IMR-90 (cell line): ENCODE measurements at regions not wholly inside any gene's neighbourhood (a gene's known extent, or its start where the extent isn't known, plus 50 kb on each side); places are given as distances from the start of the nearest gene placed in this dataset.
A peak's percentile ranks its signal among the peaks of the same experiment; 100 is the strongest.

Experiments used
- ATAC-seq: fragments of 200-7000 bp; cut with Tn5 transposase; 2 replicates; pipeline ENCODE4 v1.9.1; 2020; ENCODE audit warnings: low read depth, mild to moderate bottlenecking, moderate library complexity
- BruUV-seq: library from RNA; stranded (reverse); fragments of 400-500 nt; replicated peaks from 2 replicates; lab custom pipeline; 2021; lab: Mats Ljungman, UMichigan
- CTCF ChIA-PET: fragments of 300-600 bp; formaldehyde crosslinking; extraction: SDS; loops from one replicate; lab custom pipeline; 2021; ENCODE audit warnings: antibody characterized with exemption; lab: Yijun Ruan, JAX
- POLR2A ChIA-PET: fragments of 300-600 bp; sonication (Branson Sonifier 250); formaldehyde crosslinking; loops from one replicate; lab custom pipeline; 2022; ENCODE audit warnings: antibody characterized with exemption; ENCODE audit not compliant: unreplicated experiment; lab: Charles Lee
- DNase-seq: peaks from one replicate; pipeline ENCODE4 v3.0.0; 2013
- H2AFZ ChIP-seq: replicated peaks from 2 replicates; pipeline ENCODE3; 2013; ENCODE audit warnings: low read length, mild to moderate bottlenecking; ENCODE audit not compliant: poor library complexity
- H2AK5ac ChIP-seq: 2 replicates; pipeline ENCODE4 v1.6.1; 2013; ENCODE audit warnings: low read depth, low read length, inconsistent platforms
- H2AK9ac ChIP-seq: replicated peaks from 2 replicates; pipeline ENCODE3; 2013; ENCODE audit warnings: mild to moderate bottlenecking, low read depth, low read length, moderate library complexity; ENCODE audit not compliant: poor library complexity
- H2BK120ac ChIP-seq: 2 replicates; pipeline ENCODE4 v1.6.1; 2013; ENCODE audit warnings: low read depth, low read length, inconsistent platforms
- H2BK15ac ChIP-seq: 3 replicates; pipeline ENCODE4 v1.6.1; 2013; ENCODE audit warnings: low read depth, low read length, inconsistent platforms
- H2BK20ac ChIP-seq: 2 replicates; pipeline ENCODE4 v1.6.1; 2013; ENCODE audit warnings: low read depth, mild to moderate bottlenecking, inconsistent platforms, low read length, moderate library complexity
- H2BK5ac ChIP-seq: 2 replicates; pipeline ENCODE4 v1.6.1; 2013; ENCODE audit warnings: mild to moderate bottlenecking, low read depth, low read length, inconsistent platforms; ENCODE audit not compliant: poor library complexity, severe bottlenecking
- H3K14ac ChIP-seq: replicated peaks from 2 replicates; pipeline ENCODE4 v1.6.1; 2013; ENCODE audit warnings: low read depth, low read length, inconsistent platforms
- H3K18ac ChIP-seq: 2 replicates; pipeline ENCODE4 v1.6.1; 2013; ENCODE audit warnings: low read depth, low read length, control low read depth
- H3K23ac ChIP-seq: 2 replicates; pipeline ENCODE4 v1.6.1; 2013; ENCODE audit warnings: low read depth, low read length, inconsistent platforms
- H3K27ac ChIP-seq: 2 replicates; pipeline ENCODE4 v1.5.1; 2013; ENCODE audit warnings: mild to moderate bottlenecking, control low read depth, low read length; ENCODE audit not compliant: insufficient read depth
- H3K27me3 ChIP-seq: 2 replicates; pipeline ENCODE4 v1.6.1; 2013; ENCODE audit warnings: low read length; ENCODE audit not compliant: control insufficient read depth, insufficient read depth
- H3K36me3 ChIP-seq: 2 replicates; pipeline ENCODE4 v1.6.1; 2013; ENCODE audit warnings: low read length, mixed read lengths; ENCODE audit not compliant: control insufficient read depth, insufficient read depth
- H3K4ac ChIP-seq: 2 replicates; pipeline ENCODE4 v1.6.1; 2013; ENCODE audit warnings: low read depth, low read length, inconsistent platforms
- H3K4me1 ChIP-seq: 2 replicates; pipeline ENCODE4 v1.6.1; 2013; ENCODE audit warnings: low read length, mixed read lengths; ENCODE audit not compliant: control insufficient read depth, insufficient read depth
- H3K4me2 ChIP-seq: 2 replicates; pipeline ENCODE4 v1.6.1; 2013; ENCODE audit warnings: low read depth, mild to moderate bottlenecking, control low read depth, low read length, moderate library complexity
- H3K4me3 ChIP-seq: 2 replicates; pipeline ENCODE4 v1.5.1; 2013; ENCODE audit warnings: low read depth, mild to moderate bottlenecking, control low read depth, low read length, moderate library complexity; ENCODE audit not compliant: insufficient read depth
- H3K56ac ChIP-seq: 2 replicates; pipeline ENCODE4 v1.6.1; 2013; ENCODE audit warnings: low read length, inconsistent platforms; ENCODE audit not compliant: insufficient read depth; ENCODE audit errors: extremely low read depth
- H3K79me1 ChIP-seq, 2 experiments: 2 replicates each; pipeline ENCODE4 v1.6.1; 2013; ENCODE audit warnings: low read length in 2 of 2, inconsistent platforms in 1 of 2, low read depth in 1 of 2
- H3K9ac ChIP-seq: 2 replicates; pipeline ENCODE4 v1.6.1; 2013; ENCODE audit warnings: low read depth, low read length, control low read depth
- H3K9me1 ChIP-seq: 2 replicates; pipeline ENCODE4 v1.6.1; 2013; ENCODE audit warnings: low read length, inconsistent platforms; ENCODE audit not compliant: insufficient read depth
- H3K9me3 ChIP-seq: 2 replicates; pipeline ENCODE4 v1.6.1; 2013; ENCODE audit warnings: low read length; ENCODE audit not compliant: control insufficient read depth, insufficient read depth
- H4K20me1 ChIP-seq: 2 replicates; pipeline ENCODE4 v1.6.1; 2013; ENCODE audit warnings: low read length, inconsistent platforms; ENCODE audit not compliant: insufficient read depth
- H4K5ac ChIP-seq: 2 replicates; pipeline ENCODE4 v1.6.1; 2013; ENCODE audit warnings: mild to moderate bottlenecking, low read depth, low read length, control low read depth
- H4K8ac ChIP-seq, 2 experiments: 2 replicates each; pipeline ENCODE4 v1.6.1; 2013; ENCODE audit warnings: low read depth in 2 of 2, low read length in 2 of 2, control low read depth in 1 of 2, inconsistent platforms in 1 of 2
- H4K91ac ChIP-seq: 2 replicates; pipeline ENCODE4 v1.6.1; 2013; ENCODE audit warnings: low read depth, low read length, inconsistent platforms; ENCODE audit not compliant: insufficient read depth
- CTCF ChIP-seq: conservative IDR thresholded peaks from 2 replicates; pipeline ENCODE4 v1.5.1; 2012; ENCODE audit warnings: mild to moderate bottlenecking, low read depth, low read length, improper control_type of control experiment
- RFX5 ChIP-seq: IDR thresholded peaks from 2 replicates; pipeline ENCODE4 v1.8.0; 2012; ENCODE audit warnings: low read depth, mild to moderate bottlenecking, low read length, moderate library complexity
- WGBS, 2 experiments: methylation state at CpG; one replicate each; pipeline versions ENCODE4 v1.1.5 to v1.1.7; 2013; ENCODE audit warnings: missing lambda C conversion rate in 2 of 2; ENCODE audit not compliant: insufficient read length in 1 of 2; ENCODE audit errors: extremely low coverage in 2 of 2; 5-methylcytosine and 5-hydroxymethylcytosine counted together
- dilution Hi-C: fragments of 300-500 bp; cut with HindIII; formaldehyde crosslinking; loops from one replicate; pipeline ENCODE4 v1.14.3; 2018; ENCODE audit warnings: low sequenced_read_pairs; ENCODE audit not compliant: unreplicated experiment
- in situ Hi-C: fragments of 300-500 bp; cut with MboI; formaldehyde crosslinking; loops from 3 replicates; pipeline ENCODE4 v1.14.3; 2019; ENCODE audit warnings: low sequenced_read_pairs, inconsistent platforms, mixed read lengths
- intact Hi-C: fragments of 100-400 bp; cut with micrococcal nuclease; formaldehyde crosslinking; loops from 2 replicates; pipeline ENCODE4 v1.10.0; 2022
- TF ChIP-seq, protein P1 (sequence below): fragments of 150-350 bp; IDR thresholded peaks from 2 replicates; pipeline ENCODE4 v1.6.1; 2016; ENCODE audit warnings: low read depth, mild to moderate bottlenecking, low read length, moderate library complexity, borderline replicate concordance

GRCh38 chr11:92295175-92296137 is 70.8 kb downstream of the FAT3 start (continued):
- TF ChIP-seq, protein P1, sequence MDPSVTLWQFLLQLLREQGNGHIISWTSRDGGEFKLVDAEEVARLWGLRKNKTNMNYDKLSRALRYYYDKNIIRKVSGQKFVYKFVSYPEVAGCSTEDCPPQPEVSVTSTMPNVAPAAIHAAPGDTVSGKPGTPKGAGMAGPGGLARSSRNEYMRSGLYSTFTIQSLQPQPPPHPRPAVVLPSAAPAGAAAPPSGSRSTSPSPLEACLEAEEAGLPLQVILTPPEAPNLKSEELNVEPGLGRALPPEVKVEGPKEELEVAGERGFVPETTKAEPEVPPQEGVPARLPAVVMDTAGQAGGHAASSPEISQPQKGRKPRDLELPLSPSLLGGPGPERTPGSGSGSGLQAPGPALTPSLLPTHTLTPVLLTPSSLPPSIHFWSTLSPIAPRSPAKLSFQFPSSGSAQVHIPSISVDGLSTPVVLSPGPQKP = no peak

GRCh38 chr11:92296138-92296515 is 71.5 kb downstream of the FAT3 start:
- CTCF ChIA-PET = no interaction called here
- Histone ChIP-seq H3K9ac (no peak overlapping the region), H2AFZ (no peak overlapping the region), H4K91ac (no peak overlapping the region), H3K18ac (no peak overlapping the region), H3K56ac (no peak overlapping the region), H3K4ac (no peak overlapping the region), H3K14ac (peak overlapping the region; percentile 60; the same call in 1 of the 2 replicates), H4K20me1 (no peaks in the 10 kb centered on the region), H2BK20ac (0 out of 2 replicates have a peak overlapping the region, but pooled peaks have one; percentile 29), H2BK5ac (peak overlapping the region; percentile 41), H3K9me1 (no peaks in the 10 kb centered on the region), H3K4me3 (no peak overlapping the region), H3K27ac (no peak overlapping the region), H4K8ac (no peak overlapping the region), H3K4me1 (peaks cover 2% of the 10 kb centered on the region), H3K27me3 (no peaks in the 10 kb centered on the region), H3K36me3 (no peaks in the 10 kb centered on the region), H3K23ac (no peak overlapping the region), H2BK15ac (no peak overlapping the region), H3K9me3 (no peaks in the 10 kb centered on the region), H4K5ac (no peak overlapping the region), H2AK5ac (0 out of 2 replicates have a peak overlapping the region, but pooled peaks have one; percentile 5), H3K79me1 (no peaks in the 10 kb centered on the region), H2AK9ac (no peak overlapping the region), H3K4me2 (no peak overlapping the region), H2BK120ac (0 out of 2 replicates have a peak overlapping the region, but pooled peaks have one; percentile 35)
- WGBS, 2 experiments = no CpG with 5 or more reads among the region's 3 CpGs
- DNase-seq (peak; percentile 45), ATAC-seq (peak; percentile 48)
- TF ChIP-seq CTCF (no peak), RFX5 (no peak)
- intact Hi-C loops (no loop called here), dilution Hi-C loops (no loop called here), in situ Hi-C loops (no loop called here)
- POLR2A ChIA-PET = no interaction called here
- no TSS peak for BruUV-seq
